ENCODE measurements at regions not wholly inside any gene's neighbourhood (a gene's known extent, or its start where the extent isn't known, plus 50 kb on each side); places are given as distances from the start of the nearest gene placed in this dataset.

DNA sequence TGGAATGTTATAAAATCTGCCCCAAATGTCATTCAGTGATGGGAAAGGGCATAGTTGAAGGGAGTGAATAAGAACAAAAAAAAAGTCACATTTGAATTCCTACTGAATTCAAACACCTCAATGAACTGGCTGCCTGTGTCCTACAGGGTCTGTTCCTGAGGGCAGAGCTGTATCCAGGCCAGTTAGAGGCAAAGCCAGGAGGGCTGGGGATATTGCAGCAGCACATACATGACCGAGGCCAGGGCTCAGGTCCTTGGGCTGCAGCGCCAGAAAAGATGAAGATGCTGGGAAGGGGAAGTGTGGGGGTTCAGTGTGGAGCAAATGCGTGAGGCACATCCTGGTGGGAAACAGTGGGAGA lies 449.2 kb downstream of the SIPA1L2 start:
- H3K27me3 ChIP-seq (ENCODE audit: control insufficient read depth, insufficient read depth, low read length), result no peaks in the 10 kb centered on the region
- H3K36me3 ChIP-seq (ENCODE audit: control insufficient read depth, insufficient read depth, low read length), result no peaks in the 10 kb centered on the region
- no peaks in the 10 kb centered on the region for H3K4me1 ChIP-seq
- no peak overlapping the region for H3K4me2 ChIP-seq (ENCODE audit: low read length)
- H2AFZ ChIP-seq, result no peak overlapping the region
- no peaks in the 10 kb centered on the region for H3K9me3 ChIP-seq (ENCODE audit: control insufficient read depth, low read length)
- H3K9ac ChIP-seq, result no peak overlapping the region
- no peaks in the 10 kb centered on the region for H3K79me2 ChIP-seq
- no peak overlapping the region for H3K27ac ChIP-seq
- no peak for TF ChIP-seq CTCF (IDR thresholded peaks at IDR 0.05)
- no peak overlapping the region for H3K4me3 ChIP-seq (ENCODE audit: low read depth, low read length)

- H2AFZ ChIP-seq, result peak overlapping the region; percentile 50
- H3K9ac ChIP-seq, result no peak overlapping the region
- no peaks in the 10 kb centered on the region for H3K36me3 ChIP-seq (ENCODE audit: control insufficient read depth, insufficient read depth, low read length)
- H3K9me3 ChIP-seq (ENCODE audit: control insufficient read depth, low read length), result no peaks in the 10 kb centered on the region
- TF ChIP-seq CTCF (IDR thresholded peaks at IDR 0.05), result no peak
- no peaks in the 10 kb centered on the region for H3K79me2 ChIP-seq
- H3K27me3 ChIP-seq (ENCODE audit: control insufficient read depth, insufficient read depth, low read length), result no peaks in the 10 kb centered on the region
- no peak overlapping the region for H3K4me3 ChIP-seq (ENCODE audit: low read depth, low read length)
- no peak overlapping the region for H3K27ac ChIP-seq
- no peak overlapping the region for H3K4me2 ChIP-seq (ENCODE audit: low read length)
- H3K4me1 ChIP-seq, result no peaks in the 10 kb centered on the region
Observed at GRCh38 chr1:232179896-232180778, 449.8 kb downstream of the SIPA1L2 start.

DNA sequence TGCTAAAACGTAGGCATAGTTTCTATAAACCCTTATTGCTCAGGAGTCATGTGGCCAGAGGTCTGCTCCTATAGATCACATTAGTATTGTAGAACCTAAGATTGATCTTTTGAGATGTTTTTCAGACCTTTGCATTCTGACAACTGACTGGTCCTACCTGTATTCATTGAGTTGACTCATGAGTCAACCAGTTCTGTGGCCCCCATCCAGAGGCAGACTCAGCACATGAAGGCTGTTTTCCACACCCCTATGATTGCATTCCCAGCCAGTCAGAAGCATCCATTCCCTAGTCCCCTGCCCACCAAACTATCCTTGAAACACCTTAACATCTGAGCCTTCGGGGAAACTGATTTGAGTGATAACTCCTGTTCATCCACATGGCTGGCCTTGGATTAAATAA lies 451.7 kb downstream of the SIPA1L2 start:
- Histone ChIP-seq H3K4me3 (ENCODE audit: low read depth, low read length) (no peak overlapping the region), H3K79me2 (no peaks in the 10 kb centered on the region), H2AFZ (no peak overlapping the region), H3K27me3 (ENCODE audit: control insufficient read depth, insufficient read depth, low read length) (no peaks in the 10 kb centered on the region), H3K4me2 (ENCODE audit: low read length) (no peak overlapping the region), H3K4me1 (no peaks in the 10 kb centered on the region), H3K36me3 (ENCODE audit: control insufficient read depth, insufficient read depth, low read length) (no peaks in the 10 kb centered on the region), H3K9ac (no peak overlapping the region), H3K9me3 (ENCODE audit: control insufficient read depth, low read length) (no peaks in the 10 kb centered on the region), H3K27ac (no peak overlapping the region)
- no peak for TF ChIP-seq CTCF (IDR thresholded peaks at IDR 0.05)

DNA sequence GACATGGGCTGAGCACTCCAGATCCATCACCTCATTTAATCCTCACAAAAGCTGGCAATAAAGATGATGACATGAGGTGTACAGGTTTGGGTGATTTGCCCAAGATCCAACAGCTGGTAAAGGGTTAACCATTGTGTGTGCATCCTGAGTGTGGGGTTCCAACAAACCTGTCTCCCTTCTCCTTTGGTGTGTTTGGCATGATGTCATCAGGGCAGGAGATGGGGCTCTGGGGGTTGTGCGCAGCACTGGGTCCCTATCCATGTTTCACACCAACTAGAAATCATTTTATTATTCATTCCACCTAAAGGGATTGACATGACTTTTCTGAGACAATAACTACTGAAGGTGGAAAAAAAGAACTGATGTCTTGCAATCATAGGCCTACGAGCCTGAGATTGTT lies 452.5 kb downstream of the SIPA1L2 start:
- no peaks in the 10 kb centered on the region for H3K9me3 ChIP-seq (ENCODE audit: control insufficient read depth, low read length)
- H3K4me1 ChIP-seq, result no peaks in the 10 kb centered on the region
- H3K36me3 ChIP-seq (ENCODE audit: control insufficient read depth, insufficient read depth, low read length), result no peaks in the 10 kb centered on the region
- H3K4me3 ChIP-seq (ENCODE audit: low read depth, low read length), result no peak overlapping the region
- H3K27me3 ChIP-seq (ENCODE audit: control insufficient read depth, insufficient read depth, low read length), result no peaks in the 10 kb centered on the region
- H3K4me2 ChIP-seq (ENCODE audit: low read length), result no peak overlapping the region
- no peaks in the 10 kb centered on the region for H3K79me2 ChIP-seq
- H2AFZ ChIP-seq, result no peak overlapping the region
- H3K9ac ChIP-seq, result no peak overlapping the region
- no peak overlapping the region for H3K27ac ChIP-seq
- no peak for TF ChIP-seq CTCF (IDR thresholded peaks at IDR 0.05)

- no peaks in the 10 kb centered on the region for H3K9me3 ChIP-seq (ENCODE audit: control insufficient read depth, low read length)
- TF ChIP-seq CTCF (IDR thresholded peaks at IDR 0.05), result no peak
- H3K27me3 ChIP-seq (ENCODE audit: control insufficient read depth, insufficient read depth, low read length), result no peaks in the 10 kb centered on the region
- no peak overlapping the region for H2AFZ ChIP-seq
- H3K4me1 ChIP-seq, result no peaks in the 10 kb centered on the region
- H3K4me2 ChIP-seq (ENCODE audit: low read length), result no peak overlapping the region
- no peak overlapping the region for H3K4me3 ChIP-seq (ENCODE audit: low read depth, low read length)
- H3K36me3 ChIP-seq (ENCODE audit: control insufficient read depth, insufficient read depth, low read length), result no peaks in the 10 kb centered on the region
- no peaks in the 10 kb centered on the region for H3K79me2 ChIP-seq
- H3K27ac ChIP-seq, result no peak overlapping the region
- no peak overlapping the region for H3K9ac ChIP-seq
Observed at GRCh38 chr1:232176222-232176621, 453.7 kb downstream of the SIPA1L2 start.
